ENCODE measurements at regions not wholly inside any gene's neighbourhood (a gene's known extent, or its start where the extent isn't known, plus 50 kb on each side); places are given as distances from the start of the nearest gene placed in this dataset.

GRCh38 chr10:113331961-113332360, 220.9 kb upstream of the HABP2 start:
- TF ChIP-seq CTCF (IDR thresholded peaks at IDR 0.05; ENCODE audit: low read depth, low read length), result no peak
- H3K4me3 ChIP-seq (ENCODE audit: low read depth, low read length), result no peak overlapping the region

GRCh38 chr10:113333313-113333712, 219.5 kb upstream of the HABP2 start:
- TF ChIP-seq CTCF (IDR thresholded peaks at IDR 0.05; ENCODE audit: low read depth, low read length), result no peak
- no peak overlapping the region for H3K4me3 ChIP-seq (ENCODE audit: low read depth, low read length)

GRCh38 chr10:113335592-113335991, 217.3 kb upstream of the HABP2 start:
- no peak for TF ChIP-seq CTCF (IDR thresholded peaks at IDR 0.05; ENCODE audit: low read depth, low read length)
- no peak overlapping the region for H3K4me3 ChIP-seq (ENCODE audit: low read depth, low read length)

GRCh38 chr10:113336549-113337130, 216.2 kb upstream of the HABP2 start:
- TF ChIP-seq CTCF (IDR thresholded peaks at IDR 0.05; ENCODE audit: low read depth, low read length), result no peak
- H3K4me3 ChIP-seq (ENCODE audit: low read depth, low read length), result no peak overlapping the region

GRCh38 chr10:113337142-113337541, 215.7 kb upstream of the HABP2 start:
- H3K4me3 ChIP-seq (ENCODE audit: low read depth, low read length), result no peak overlapping the region
- no peak for TF ChIP-seq CTCF (IDR thresholded peaks at IDR 0.05; ENCODE audit: low read depth, low read length)

GRCh38 chr10:113339121-113339520, 213.7 kb upstream of the HABP2 start:
- no peak for TF ChIP-seq CTCF (IDR thresholded peaks at IDR 0.05; ENCODE audit: low read depth, low read length)
- no peak overlapping the region for H3K4me3 ChIP-seq (ENCODE audit: low read depth, low read length)

GRCh38 chr10:113340282-113340681, 212.6 kb upstream of the HABP2 start:
- no peak overlapping the region for H3K4me3 ChIP-seq (ENCODE audit: low read depth, low read length)
- no peak for TF ChIP-seq CTCF (IDR thresholded peaks at IDR 0.05; ENCODE audit: low read depth, low read length)
